Nephron progenitor cell (in vitro differentiated cells): ENCODE measurements at regions not wholly inside any gene's neighbourhood (a gene's known extent, or its start where the extent isn't known, plus 50 kb on each side); places are given as distances from the start of the nearest gene placed in this dataset.

Experiments used
- DNase-seq: peaks from one replicate; pipeline ENCODE4 v3.0.0; 2021
- H3K27ac Mint-ChIP-seq: 2 replicates; pipeline ENCODE4 v1.8.0; 2021; ENCODE audit warnings: mild to moderate bottlenecking, moderate library complexity, mixed read lengths
- H3K27me3 Mint-ChIP-seq: 2 replicates; pipeline ENCODE4 v1.8.0; 2021; ENCODE audit warnings: mild to moderate bottlenecking, low read depth, mixed read lengths; ENCODE audit not compliant: poor library complexity
- H3K36me3 Mint-ChIP-seq: 2 replicates; pipeline ENCODE4 v1.8.0; 2021; ENCODE audit warnings: low read depth, mixed read lengths
- H3K4me1 Mint-ChIP-seq: 2 replicates; pipeline ENCODE4 v1.8.0; 2021; ENCODE audit warnings: mixed read lengths
- H3K4me3 Mint-ChIP-seq: 2 replicates; pipeline ENCODE4 v1.8.0; 2021; ENCODE audit warnings: mild to moderate bottlenecking, moderate library complexity, mixed read lengths
- H3K9me3 Mint-ChIP-seq: 2 replicates; pipeline ENCODE4 v1.8.0; 2021; ENCODE audit warnings: mild to moderate bottlenecking, moderate library complexity, mixed read lengths
- CTCF ChIP-seq: fragments of 200-600 bp; sonication (generic); IDR thresholded peaks from 2 replicates; pipeline ENCODE4 v1.5.0; 2021; ENCODE audit warnings: antibody characterized with exemption

DNA sequence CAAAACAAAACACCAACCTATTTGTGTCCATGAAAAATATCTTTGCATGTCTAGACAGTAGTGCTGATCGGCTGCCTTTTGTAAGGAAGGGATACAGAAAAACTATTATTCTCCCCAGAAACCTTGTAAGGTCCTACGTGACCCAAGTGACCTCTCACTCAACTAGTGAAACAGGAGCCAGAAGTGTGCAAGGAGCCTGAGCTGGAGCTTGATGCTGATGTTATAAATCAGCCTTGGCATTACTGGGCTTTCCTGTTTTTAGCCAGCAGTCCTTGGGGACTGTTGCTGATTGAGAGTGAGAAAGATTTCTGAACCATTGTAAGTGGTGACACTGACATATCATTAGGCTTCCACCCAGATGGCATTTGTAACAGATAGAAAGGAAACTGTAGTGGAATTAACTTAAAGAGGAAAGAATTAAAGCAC, 100.8 kb upstream of the LIMCH1 start:
- no peak for TF ChIP-seq CTCF
- H3K4me1 Mint-ChIP-seq, result peaks cover 72% of the 10 kb centered on the region
- DNase-seq, result peak; percentile 58
- H3K36me3 Mint-ChIP-seq, result peaks cover 13% of the 10 kb centered on the region
- H3K27me3 Mint-ChIP-seq, result no peaks in the 10 kb centered on the region
- H3K27ac Mint-ChIP-seq, result peak overlapping the region; percentile 99
- no peaks in the 10 kb centered on the region for H3K9me3 Mint-ChIP-seq
- peak overlapping the region; percentile 47 for H3K4me3 Mint-ChIP-seq

DNA sequence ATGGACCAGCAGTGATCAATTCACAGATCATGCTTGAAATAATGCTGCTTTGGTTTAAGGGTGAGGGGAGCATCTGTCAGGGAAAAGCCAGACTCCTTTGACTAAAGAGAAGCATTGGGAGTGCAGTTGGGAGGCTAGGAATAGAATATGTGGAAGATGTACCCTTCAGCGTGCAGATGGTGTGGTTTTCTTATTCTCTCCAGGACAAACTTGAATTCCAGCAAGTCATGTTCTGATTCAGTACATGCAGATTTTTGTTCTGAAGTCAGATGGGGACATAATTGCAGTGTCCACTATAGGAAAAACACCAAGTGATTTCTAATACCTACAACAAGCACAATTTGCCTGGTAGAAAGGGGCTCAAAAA, 99.0 kb upstream of the LIMCH1 start:
- Mint-ChIP-seq H3K36me3 (peaks cover 8% of the 10 kb centered on the region), H3K27ac (peak overlapping the region; percentile 85), H3K9me3 (no peaks in the 10 kb centered on the region), H3K4me3 (peak overlapping the region; percentile 40), H3K4me1 (peaks cover 67% of the 10 kb centered on the region), H3K27me3 (no peaks in the 10 kb centered on the region)
- no peak for DNase-seq
- no peak for TF ChIP-seq CTCF

- peaks cover 7% of the 10 kb centered on the region for H3K36me3 Mint-ChIP-seq
- no peak overlapping the region for H3K27ac Mint-ChIP-seq
- peaks cover 5% of the 10 kb centered on the region for H3K9me3 Mint-ChIP-seq
- TF ChIP-seq CTCF, result no peak
- no peak overlapping the region for H3K4me3 Mint-ChIP-seq
- no peaks in the 10 kb centered on the region for H3K27me3 Mint-ChIP-seq
- DNase-seq, result no peak
- H3K4me1 Mint-ChIP-seq, result peaks cover 46% of the 10 kb centered on the region
These were observed 95.1 kb upstream of the LIMCH1 start for GRCh38 chr4:41442810-41443209.

DNA sequence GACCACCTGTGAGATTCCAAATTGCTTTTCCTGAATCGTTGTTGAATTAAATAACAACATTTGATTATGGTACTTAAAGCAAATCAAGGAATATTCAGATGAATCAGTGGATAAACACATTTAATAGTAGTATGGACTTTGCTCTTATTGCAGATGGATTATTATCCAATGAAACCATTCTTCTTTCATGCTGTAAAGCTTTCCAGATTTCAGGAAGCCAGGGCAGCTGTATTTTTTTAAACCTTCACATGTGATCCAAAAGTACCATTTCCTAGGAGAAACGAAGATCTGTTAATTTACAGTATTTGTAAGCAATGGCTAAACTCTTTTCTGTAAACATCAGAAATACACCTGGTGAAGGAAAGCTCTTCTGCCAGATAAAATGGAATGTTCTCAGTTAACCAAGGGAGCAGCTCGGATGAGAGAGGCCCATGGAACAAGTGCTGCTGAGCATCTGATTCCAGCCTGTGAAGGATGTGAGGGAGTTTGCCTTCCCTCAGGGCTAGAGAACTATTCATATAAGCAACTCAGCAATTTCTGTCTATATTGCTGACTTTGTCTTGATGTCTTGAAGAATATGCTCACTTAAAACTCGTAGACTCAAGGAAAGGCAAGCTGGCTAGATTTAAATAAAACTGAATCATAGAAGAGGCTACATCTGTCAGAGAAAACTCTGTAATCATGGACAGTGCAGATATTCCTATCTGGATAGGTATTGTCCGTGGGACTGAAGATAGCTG, 94.4 kb upstream of the LIMCH1 start:
- H3K4me1 Mint-ChIP-seq, result peaks cover 41% of the 10 kb centered on the region
- peaks cover 7% of the 10 kb centered on the region for H3K36me3 Mint-ChIP-seq
- no peak overlapping the region for H3K27ac Mint-ChIP-seq
- no peak for TF ChIP-seq CTCF
- DNase-seq, result no peak
- no peak overlapping the region for H3K4me3 Mint-ChIP-seq
- H3K9me3 Mint-ChIP-seq, result peaks cover 5% of the 10 kb centered on the region
- H3K27me3 Mint-ChIP-seq, result no peaks in the 10 kb centered on the region

GRCh38 chr4:41446391-41446790, 91.6 kb upstream of the LIMCH1 start:
- no peak overlapping the region for H3K4me3 Mint-ChIP-seq
- H3K27me3 Mint-ChIP-seq, result no peaks in the 10 kb centered on the region
- peaks cover 16% of the 10 kb centered on the region for H3K9me3 Mint-ChIP-seq
- H3K4me1 Mint-ChIP-seq, result peaks cover 30% of the 10 kb centered on the region
- H3K27ac Mint-ChIP-seq, result no peak overlapping the region
- peaks cover 19% of the 10 kb centered on the region for H3K36me3 Mint-ChIP-seq
- DNase-seq, result no peak
- TF ChIP-seq CTCF, result no peak
